ENCODE measurements at regions not wholly inside any gene's neighbourhood (a gene's known extent, or its start where the extent isn't known, plus 50 kb on each side); places are given as distances from the start of the nearest gene placed in this dataset.

DNA sequence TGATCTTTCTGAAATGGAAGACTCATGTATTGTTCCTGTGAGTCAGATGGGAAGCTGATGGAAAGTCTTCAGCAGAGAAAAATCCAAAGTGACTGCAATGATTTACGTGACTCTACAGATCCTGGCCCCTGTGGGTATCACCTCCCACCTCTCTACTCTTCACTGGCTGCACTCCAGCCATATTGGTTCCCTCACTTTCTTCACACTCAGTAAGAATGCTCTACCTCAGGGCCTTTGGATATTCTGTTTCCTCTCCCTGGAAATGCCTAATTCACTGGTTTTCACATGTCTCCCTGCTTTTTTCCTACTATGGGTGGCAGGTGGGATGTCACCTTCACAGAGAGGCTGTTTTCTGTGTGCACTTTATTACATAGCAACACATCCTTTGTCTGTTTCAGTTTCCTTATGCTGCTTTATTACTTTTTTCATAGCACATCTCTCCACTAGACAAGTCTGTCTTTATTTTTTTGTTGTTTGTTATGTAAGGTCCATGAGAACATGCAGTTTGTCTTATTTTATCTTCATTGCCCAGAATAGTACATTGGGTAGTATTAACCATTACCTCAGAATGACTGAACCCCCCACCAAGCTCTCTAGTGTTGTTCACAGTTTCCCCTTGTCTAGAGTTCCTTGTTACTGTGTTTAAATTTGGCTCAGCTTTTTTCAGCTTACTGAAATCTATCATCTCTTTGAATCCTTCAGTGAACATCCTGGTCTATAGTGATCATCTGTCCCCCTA, 57.6 kb upstream of the CLNK start:
- TF ChIP-seq, protein P1, sequence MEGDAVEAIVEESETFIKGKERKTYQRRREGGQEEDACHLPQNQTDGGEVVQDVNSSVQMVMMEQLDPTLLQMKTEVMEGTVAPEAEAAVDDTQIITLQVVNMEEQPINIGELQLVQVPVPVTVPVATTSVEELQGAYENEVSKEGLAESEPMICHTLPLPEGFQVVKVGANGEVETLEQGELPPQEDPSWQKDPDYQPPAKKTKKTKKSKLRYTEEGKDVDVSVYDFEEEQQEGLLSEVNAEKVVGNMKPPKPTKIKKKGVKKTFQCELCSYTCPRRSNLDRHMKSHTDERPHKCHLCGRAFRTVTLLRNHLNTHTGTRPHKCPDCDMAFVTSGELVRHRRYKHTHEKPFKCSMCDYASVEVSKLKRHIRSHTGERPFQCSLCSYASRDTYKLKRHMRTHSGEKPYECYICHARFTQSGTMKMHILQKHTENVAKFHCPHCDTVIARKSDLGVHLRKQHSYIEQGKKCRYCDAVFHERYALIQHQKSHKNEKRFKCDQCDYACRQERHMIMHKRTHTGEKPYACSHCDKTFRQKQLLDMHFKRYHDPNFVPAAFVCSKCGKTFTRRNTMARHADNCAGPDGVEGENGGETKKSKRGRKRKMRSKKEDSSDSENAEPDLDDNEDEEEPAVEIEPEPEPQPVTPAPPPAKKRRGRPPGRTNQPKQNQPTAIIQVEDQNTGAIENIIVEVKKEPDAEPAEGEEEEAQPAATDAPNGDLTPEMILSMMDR (IDR thresholded peaks at IDR 0.05): no peak
- no peak for TF ChIP-seq POLR2A (IDR thresholded peaks at IDR 0.05)
